GM23338 (cell line): ENCODE measurements at regions not wholly inside any gene's neighbourhood (a gene's known extent, or its start where the extent isn't known, plus 50 kb on each side); places are given as distances from the start of the nearest gene placed in this dataset.

Experiments
- ATAC-seq: fragments of 200-7000 bp; cut with Tn5 transposase; 3 replicates; pipeline ENCODE4 v1.9.1; 2020
- DNase-seq: peaks from one replicate; pipeline ENCODE4 v3.0.0-alpha.2; 2015; ENCODE audit warnings: low spot score
- H2AFZ ChIP-seq: fragments of 200-600 bp; sonication (generic); 2 replicates; pipeline ENCODE4 v1.8.0; 2016; ENCODE audit warnings: antibody characterized with exemption, mild to moderate bottlenecking, moderate library complexity
- H3F3A ChIP-seq: fragments of 200-600 bp; sonication (generic); replicated peaks from 2 replicates; pipeline ENCODE4 v1.8.0; 2017; ENCODE audit warnings: antibody characterized with exemption, mixed run types, low read depth
- H3K27ac ChIP-seq: fragments of 200-600 bp; sonication (generic); 2 replicates; pipeline ENCODE4 v1.6.1; 2016; ENCODE audit warnings: low read depth
- H3K27me3 ChIP-seq: fragments of 200-600 bp; sonication (generic); 2 replicates; pipeline ENCODE4 v1.8.0; 2016; ENCODE audit warnings: mild to moderate bottlenecking, mixed run types, moderate library complexity; ENCODE audit not compliant: insufficient read depth
- H3K36me3 ChIP-seq: fragments of 200-600 bp; sonication (generic); 2 replicates; pipeline ENCODE4 v1.8.0; 2016; ENCODE audit warnings: mild to moderate bottlenecking; ENCODE audit not compliant: insufficient read depth
- H3K4me1 ChIP-seq: fragments of 200-600 bp; sonication (generic); 2 replicates; pipeline ENCODE4 v1.8.0; 2016; ENCODE audit warnings: mild to moderate bottlenecking, moderate library complexity; ENCODE audit not compliant: insufficient read depth
- H3K4me2 ChIP-seq: fragments of 200-600 bp; sonication (generic); 2 replicates; pipeline ENCODE4 v1.7.1; 2017; ENCODE audit warnings: mixed run types
- H3K4me3 ChIP-seq: fragments of 200-600 bp; sonication (generic); 2 replicates; pipeline ENCODE4 v1.6.1; 2016; ENCODE audit warnings: mixed run types
- H3K79me2 ChIP-seq: fragments of 200-600 bp; sonication (generic); replicated peaks from 2 replicates; pipeline ENCODE4 v1.8.0; 2017; ENCODE audit warnings: mild to moderate bottlenecking; ENCODE audit not compliant: insufficient read depth
- H3K9me2 ChIP-seq: fragments of 200-600 bp; sonication (generic); 2 replicates; pipeline ENCODE4 v1.8.0; 2017; ENCODE audit not compliant: insufficient read depth
- H4K20me1 ChIP-seq: fragments of 200-600 bp; sonication (generic); replicated peaks from 2 replicates; pipeline ENCODE4 v1.8.0; 2017; ENCODE audit warnings: mild to moderate bottlenecking; ENCODE audit not compliant: insufficient read depth
- H3K27ac Mint-ChIP-seq: 2 replicates; pipeline ENCODE4 v1.8.0; 2020; ENCODE audit warnings: inconsistent platforms, mild to moderate bottlenecking, moderate library complexity, mixed read lengths
- H3K27me3 Mint-ChIP-seq: 3 replicates; pipeline ENCODE4 v1.8.0; 2022; ENCODE audit warnings: low read depth, mild to moderate bottlenecking, moderate library complexity, mixed read lengths, inconsistent platforms; ENCODE audit not compliant: insufficient read depth, poor library complexity
- H3K36me3 Mint-ChIP-seq: 3 replicates; pipeline ENCODE4 v1.8.0; 2021; ENCODE audit warnings: low read depth, mild to moderate bottlenecking, inconsistent platforms, moderate library complexity, mixed read lengths
- H3K4me1 Mint-ChIP-seq: 3 replicates; pipeline ENCODE4 v1.8.0; 2020; ENCODE audit warnings: mild to moderate bottlenecking, inconsistent platforms, mixed read lengths
- H3K4me3 Mint-ChIP-seq: 3 replicates; pipeline ENCODE4 v1.8.0; 2021; ENCODE audit warnings: moderate library complexity, mild to moderate bottlenecking, inconsistent platforms, mixed read lengths
- H3K9me3 Mint-ChIP-seq: 3 replicates; pipeline ENCODE4 v1.8.0; 2020; ENCODE audit warnings: moderate library complexity, mild to moderate bottlenecking, inconsistent platforms, mixed read lengths
- CREB1 ChIP-seq: fragments of 250-450 bp; sonication (Bioruptor Pico); IDR thresholded peaks from 2 replicates; pipeline ENCODE4 v1.5.0; 2020; ENCODE audit warnings: low read depth, mild to moderate bottlenecking, moderate library complexity
- EZH2 ChIP-seq: fragments of 200-600 bp; sonication (generic); IDR thresholded peaks from one replicate; pipeline ENCODE4 v1.8.0; 2017; ENCODE audit warnings: antibody characterized with exemption, mild to moderate bottlenecking, low read depth; ENCODE audit not compliant: unreplicated experiment
- EZH2phosphoT487 ChIP-seq: fragments of 200-600 bp; sonication (generic); IDR thresholded peaks from one replicate; pipeline ENCODE4 v1.8.1; 2018; ENCODE audit warnings: antibody characterized with exemption; ENCODE audit not compliant: unreplicated experiment
- JUNB ChIP-seq: IDR thresholded peaks from one replicate; pipeline ENCODE4 v1.6.1; 2016; ENCODE audit warnings: antibody characterized with exemption; ENCODE audit not compliant: unreplicated experiment
- NANOG ChIP-seq: IDR thresholded peaks from 2 replicates; pipeline ENCODE4 v1.6.1; 2016; ENCODE audit warnings: antibody characterized with exemption, borderline replicate concordance
- POLR2AphosphoS5 ChIP-seq: IDR thresholded peaks from 2 replicates; pipeline ENCODE4 v1.6.1; 2016; ENCODE audit warnings: antibody characterized with exemption, low read depth
- STAT1 ChIP-seq: IDR thresholded peaks from one replicate; pipeline ENCODE4 v1.6.1; 2016; ENCODE audit warnings: antibody characterized with exemption; ENCODE audit not compliant: unreplicated experiment
- ZNF114 ChIP-seq: fragments of 250-450 bp; sonication (Bioruptor Pico); IDR thresholded peaks from 2 replicates; pipeline ENCODE4 v1.5.0; 2020; ENCODE audit warnings: mild to moderate bottlenecking, moderate library complexity
- ZNF331 ChIP-seq: fragments of 250-450 bp; sonication (Bioruptor Pico); IDR thresholded peaks from 2 replicates; pipeline ENCODE4 v1.5.0; 2020; ENCODE audit warnings: low read depth, mild to moderate bottlenecking, moderate library complexity
- TF ChIP-seq, protein P1 (sequence below): IDR thresholded peaks from one replicate; pipeline ENCODE4 v1.6.1; 2018; ENCODE audit warnings: antibody characterized with exemption; ENCODE audit not compliant: unreplicated experiment
- TF ChIP-seq, protein P2 (sequence below): fragments of 250-450 bp; sonication (Bioruptor Pico); IDR thresholded peaks from 2 replicates; pipeline ENCODE4 v1.5.0; 2020; ENCODE audit warnings: mild to moderate bottlenecking, moderate library complexity
- TF ChIP-seq, protein P3 (sequence below), 2 experiments: fragments of 200-600 bp in 1 of 2; sonication (generic) in 1 of 2; conservative IDR thresholded peaks; 2 replicates each; pipeline versions ENCODE4 v1.5.1 to v1.6.1; 2016 to 2017; ENCODE audit warnings: antibody characterized with exemption in 2 of 2, low read depth in 2 of 2, mild to moderate bottlenecking in 2 of 2, moderate library complexity in 1 of 2
- TF ChIP-seq, protein P4 (sequence below): IDR thresholded peaks from 2 replicates; pipeline ENCODE4 v1.6.1; 2016; ENCODE audit warnings: antibody characterized with exemption

DNA sequence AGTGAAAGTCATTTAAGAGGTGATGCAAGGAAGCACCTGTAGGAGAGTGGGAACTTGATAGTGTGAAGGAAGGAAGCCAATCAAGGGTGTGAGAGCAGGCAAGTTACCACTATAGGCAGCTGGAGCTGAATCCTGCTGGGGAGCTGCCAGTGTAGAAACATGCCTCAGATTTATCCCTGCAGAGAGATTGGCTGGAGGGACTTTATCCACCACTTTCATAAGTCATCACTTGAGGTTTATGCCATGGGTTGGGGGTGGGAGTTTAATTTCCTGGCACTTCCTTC lies 443.6 kb downstream of the PLPP3 start:
- TF ChIP-seq, protein P1, sequence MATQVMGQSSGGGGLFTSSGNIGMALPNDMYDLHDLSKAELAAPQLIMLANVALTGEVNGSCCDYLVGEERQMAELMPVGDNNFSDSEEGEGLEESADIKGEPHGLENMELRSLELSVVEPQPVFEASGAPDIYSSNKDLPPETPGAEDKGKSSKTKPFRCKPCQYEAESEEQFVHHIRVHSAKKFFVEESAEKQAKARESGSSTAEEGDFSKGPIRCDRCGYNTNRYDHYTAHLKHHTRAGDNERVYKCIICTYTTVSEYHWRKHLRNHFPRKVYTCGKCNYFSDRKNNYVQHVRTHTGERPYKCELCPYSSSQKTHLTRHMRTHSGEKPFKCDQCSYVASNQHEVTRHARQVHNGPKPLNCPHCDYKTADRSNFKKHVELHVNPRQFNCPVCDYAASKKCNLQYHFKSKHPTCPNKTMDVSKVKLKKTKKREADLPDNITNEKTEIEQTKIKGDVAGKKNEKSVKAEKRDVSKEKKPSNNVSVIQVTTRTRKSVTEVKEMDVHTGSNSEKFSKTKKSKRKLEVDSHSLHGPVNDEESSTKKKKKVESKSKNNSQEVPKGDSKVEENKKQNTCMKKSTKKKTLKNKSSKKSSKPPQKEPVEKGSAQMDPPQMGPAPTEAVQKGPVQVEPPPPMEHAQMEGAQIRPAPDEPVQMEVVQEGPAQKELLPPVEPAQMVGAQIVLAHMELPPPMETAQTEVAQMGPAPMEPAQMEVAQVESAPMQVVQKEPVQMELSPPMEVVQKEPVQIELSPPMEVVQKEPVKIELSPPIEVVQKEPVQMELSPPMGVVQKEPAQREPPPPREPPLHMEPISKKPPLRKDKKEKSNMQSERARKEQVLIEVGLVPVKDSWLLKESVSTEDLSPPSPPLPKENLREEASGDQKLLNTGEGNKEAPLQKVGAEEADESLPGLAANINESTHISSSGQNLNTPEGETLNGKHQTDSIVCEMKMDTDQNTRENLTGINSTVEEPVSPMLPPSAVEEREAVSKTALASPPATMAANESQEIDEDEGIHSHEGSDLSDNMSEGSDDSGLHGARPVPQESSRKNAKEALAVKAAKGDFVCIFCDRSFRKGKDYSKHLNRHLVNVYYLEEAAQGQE, result no peak
- TF ChIP-seq JUNB (no peak), EZH2phosphoT487 (no peak), EZH2 (no peak), STAT1 (no peak), ZNF331 (no peak), CREB1 (CRISPR knock-in tag) (no peak), NANOG (no peak), ZNF114 (no peak), POLR2AphosphoS5 (no peak)
- TF ChIP-seq, protein P2, sequence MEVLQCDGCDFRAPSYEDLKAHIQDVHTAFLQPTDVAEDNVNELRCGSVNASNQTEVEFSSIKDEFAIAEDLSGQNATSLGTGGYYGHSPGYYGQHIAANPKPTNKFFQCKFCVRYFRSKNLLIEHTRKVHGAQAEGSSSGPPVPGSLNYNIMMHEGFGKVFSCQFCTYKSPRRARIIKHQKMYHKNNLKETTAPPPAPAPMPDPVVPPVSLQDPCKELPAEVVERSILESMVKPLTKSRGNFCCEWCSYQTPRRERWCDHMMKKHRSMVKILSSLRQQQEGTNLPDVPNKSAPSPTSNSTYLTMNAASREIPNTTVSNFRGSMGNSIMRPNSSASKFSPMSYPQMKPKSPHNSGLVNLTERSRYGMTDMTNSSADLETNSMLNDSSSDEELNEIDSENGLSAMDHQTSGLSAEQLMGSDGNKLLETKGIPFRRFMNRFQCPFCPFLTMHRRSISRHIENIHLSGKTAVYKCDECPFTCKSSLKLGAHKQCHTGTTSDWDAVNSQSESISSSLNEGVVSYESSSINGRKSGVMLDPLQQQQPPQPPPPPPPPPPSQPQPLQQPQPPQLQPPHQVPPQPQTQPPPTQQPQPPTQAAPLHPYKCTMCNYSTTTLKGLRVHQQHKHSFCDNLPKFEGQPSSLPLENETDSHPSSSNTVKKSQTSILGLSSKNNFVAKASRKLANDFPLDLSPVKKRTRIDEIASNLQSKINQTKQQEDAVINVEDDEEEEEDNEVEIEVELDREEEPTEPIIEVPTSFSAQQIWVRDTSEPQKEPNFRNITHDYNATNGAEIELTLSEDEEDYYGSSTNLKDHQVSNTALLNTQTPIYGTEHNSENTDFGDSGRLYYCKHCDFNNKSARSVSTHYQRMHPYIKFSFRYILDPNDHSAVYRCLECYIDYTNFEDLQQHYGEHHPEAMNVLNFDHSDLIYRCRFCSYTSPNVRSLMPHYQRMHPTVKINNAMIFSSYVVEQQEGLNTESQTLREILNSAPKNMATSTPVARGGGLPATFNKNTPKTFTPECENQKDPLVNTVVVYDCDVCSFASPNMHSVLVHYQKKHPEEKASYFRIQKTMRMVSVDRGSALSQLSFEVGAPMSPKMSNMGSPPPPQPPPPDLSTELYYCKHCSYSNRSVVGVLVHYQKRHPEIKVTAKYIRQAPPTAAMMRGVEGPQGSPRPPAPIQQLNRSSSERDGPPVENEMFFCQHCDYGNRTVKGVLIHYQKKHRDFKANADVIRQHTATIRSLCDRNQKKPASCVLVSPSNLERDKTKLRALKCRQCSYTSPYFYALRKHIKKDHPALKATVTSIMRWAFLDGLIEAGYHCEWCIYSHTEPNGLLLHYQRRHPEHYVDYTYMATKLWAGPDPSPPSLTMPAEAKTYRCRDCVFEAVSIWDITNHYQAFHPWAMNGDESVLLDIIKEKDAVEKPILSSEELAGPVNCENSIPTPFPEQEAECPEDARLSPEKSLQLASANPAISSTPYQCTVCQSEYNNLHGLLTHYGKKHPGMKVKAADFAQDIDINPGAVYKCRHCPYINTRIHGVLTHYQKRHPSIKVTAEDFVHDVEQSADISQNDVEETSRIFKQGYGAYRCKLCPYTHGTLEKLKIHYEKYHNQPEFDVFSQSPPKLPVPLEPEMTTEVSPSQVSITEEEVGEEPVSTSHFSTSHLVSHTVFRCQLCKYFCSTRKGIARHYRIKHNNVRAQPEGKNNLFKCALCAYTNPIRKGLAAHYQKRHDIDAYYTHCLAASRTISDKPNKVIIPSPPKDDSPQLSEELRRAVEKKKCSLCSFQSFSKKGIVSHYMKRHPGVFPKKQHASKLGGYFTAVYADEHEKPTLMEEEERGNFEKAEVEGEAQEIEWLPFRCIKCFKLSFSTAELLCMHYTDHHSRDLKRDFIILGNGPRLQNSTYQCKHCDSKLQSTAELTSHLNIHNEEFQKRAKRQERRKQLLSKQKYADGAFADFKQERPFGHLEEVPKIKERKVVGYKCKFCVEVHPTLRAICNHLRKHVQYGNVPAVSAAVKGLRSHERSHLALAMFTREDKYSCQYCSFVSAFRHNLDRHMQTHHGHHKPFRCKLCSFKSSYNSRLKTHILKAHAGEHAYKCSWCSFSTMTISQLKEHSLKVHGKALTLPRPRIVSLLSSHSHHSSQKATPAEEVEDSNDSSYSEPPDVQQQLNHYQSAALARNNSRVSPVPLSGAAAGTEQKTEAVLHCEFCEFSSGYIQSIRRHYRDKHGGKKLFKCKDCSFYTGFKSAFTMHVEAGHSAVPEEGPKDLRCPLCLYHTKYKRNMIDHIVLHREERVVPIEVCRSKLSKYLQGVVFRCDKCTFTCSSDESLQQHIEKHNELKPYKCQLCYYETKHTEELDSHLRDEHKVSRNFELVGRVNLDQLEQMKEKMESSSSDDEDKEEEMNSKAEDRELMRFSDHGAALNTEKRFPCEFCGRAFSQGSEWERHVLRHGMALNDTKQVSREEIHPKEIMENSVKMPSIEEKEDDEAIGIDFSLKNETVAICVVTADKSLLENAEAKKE (CRISPR knock-in tag), result no peak
- TF ChIP-seq, protein P3, sequence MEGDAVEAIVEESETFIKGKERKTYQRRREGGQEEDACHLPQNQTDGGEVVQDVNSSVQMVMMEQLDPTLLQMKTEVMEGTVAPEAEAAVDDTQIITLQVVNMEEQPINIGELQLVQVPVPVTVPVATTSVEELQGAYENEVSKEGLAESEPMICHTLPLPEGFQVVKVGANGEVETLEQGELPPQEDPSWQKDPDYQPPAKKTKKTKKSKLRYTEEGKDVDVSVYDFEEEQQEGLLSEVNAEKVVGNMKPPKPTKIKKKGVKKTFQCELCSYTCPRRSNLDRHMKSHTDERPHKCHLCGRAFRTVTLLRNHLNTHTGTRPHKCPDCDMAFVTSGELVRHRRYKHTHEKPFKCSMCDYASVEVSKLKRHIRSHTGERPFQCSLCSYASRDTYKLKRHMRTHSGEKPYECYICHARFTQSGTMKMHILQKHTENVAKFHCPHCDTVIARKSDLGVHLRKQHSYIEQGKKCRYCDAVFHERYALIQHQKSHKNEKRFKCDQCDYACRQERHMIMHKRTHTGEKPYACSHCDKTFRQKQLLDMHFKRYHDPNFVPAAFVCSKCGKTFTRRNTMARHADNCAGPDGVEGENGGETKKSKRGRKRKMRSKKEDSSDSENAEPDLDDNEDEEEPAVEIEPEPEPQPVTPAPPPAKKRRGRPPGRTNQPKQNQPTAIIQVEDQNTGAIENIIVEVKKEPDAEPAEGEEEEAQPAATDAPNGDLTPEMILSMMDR (conservative IDR thresholded peaks at IDR 0.05; ENCODE audit: low read depth in 2 of 2), result no peak
- TF ChIP-seq, protein P4, sequence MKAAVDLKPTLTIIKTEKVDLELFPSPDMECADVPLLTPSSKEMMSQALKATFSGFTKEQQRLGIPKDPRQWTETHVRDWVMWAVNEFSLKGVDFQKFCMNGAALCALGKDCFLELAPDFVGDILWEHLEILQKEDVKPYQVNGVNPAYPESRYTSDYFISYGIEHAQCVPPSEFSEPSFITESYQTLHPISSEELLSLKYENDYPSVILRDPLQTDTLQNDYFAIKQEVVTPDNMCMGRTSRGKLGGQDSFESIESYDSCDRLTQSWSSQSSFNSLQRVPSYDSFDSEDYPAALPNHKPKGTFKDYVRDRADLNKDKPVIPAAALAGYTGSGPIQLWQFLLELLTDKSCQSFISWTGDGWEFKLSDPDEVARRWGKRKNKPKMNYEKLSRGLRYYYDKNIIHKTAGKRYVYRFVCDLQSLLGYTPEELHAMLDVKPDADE, result no peak
- Mint-ChIP-seq H3K27me3 (no peaks in the 10 kb centered on the region), H3K27ac (no peak overlapping the region), H3K4me1 (peaks cover 4% of the 10 kb centered on the region), H3K36me3 (no peaks in the 10 kb centered on the region), H3K4me3 (no peak overlapping the region), H3K9me3 (no peaks in the 10 kb centered on the region)
- Histone ChIP-seq H3K79me2 (no peaks in the 10 kb centered on the region), H3K27me3 (no peaks in the 10 kb centered on the region), H3K4me3 (no peak overlapping the region), H3K4me1 (no peaks in the 10 kb centered on the region), H3K36me3 (no peaks in the 10 kb centered on the region), H3K9me2 (peaks cover 3% of the 10 kb centered on the region), H3K27ac (no peak overlapping the region), H3F3A (no peaks in the 10 kb centered on the region), H3K4me2 (no peak overlapping the region), H4K20me1 (no peaks in the 10 kb centered on the region), H2AFZ (no peak overlapping the region)
- ATAC-seq (no peak), DNase-seq (no peak)
